ENCODE measurements at regions not wholly inside any gene's neighbourhood (a gene's known extent, or its start where the extent isn't known, plus 50 kb on each side); places are given as distances from the start of the nearest gene placed in this dataset.
"Not testable (repeated sequence)": the region's sequence is repeated elsewhere in the genome, so short reads cannot be mapped to it uniquely, and the experiment has no call there.

GRCh38 chr20:52004715-52005114 is 186.9 kb downstream of the ZFP64 start:
- DNase-seq = no peak

GRCh38 chr20:52004018-52004417 is 187.6 kb downstream of the ZFP64 start:
- DNase-seq = no peak

- DNase-seq = no peak
Measured at GRCh38 chr20:52003415-52003814, 188.2 kb downstream of the ZFP64 start.

- no peak for DNase-seq
Measured at GRCh38 chr20:52001999-52002666, 189.4 kb downstream of the ZFP64 start.

GRCh38 chr20:51997281-51997936 is 194.2 kb downstream of the ZFP64 start:
- not testable (repeated sequence) for DNase-seq

GRCh38 chr20:51995551-51995951 is 193.2 kb upstream of the SALL4 start:
- no peak for DNase-seq

GRCh38 chr20:51994751-51995417 is 192.6 kb upstream of the SALL4 start:
- no peak for DNase-seq

- no peak for DNase-seq
Measured at GRCh38 chr20:51987812-51988211, 185.5 kb upstream of the SALL4 start.

GRCh38 chr20:51985013-51985415 is 182.7 kb upstream of the SALL4 start:
- no peak for DNase-seq

- no peak for DNase-seq
Measured at GRCh38 chr20:51980277-51980676, 178.0 kb upstream of the SALL4 start.

- DNase-seq = no peak
Measured at GRCh38 chr20:51979226-51979625, 176.9 kb upstream of the SALL4 start.

- DNase-seq = no peak
Measured at GRCh38 chr20:51978070-51978501, 175.8 kb upstream of the SALL4 start.

- DNase-seq = no peak
Measured at GRCh38 chr20:51972056-51972455, 169.7 kb upstream of the SALL4 start.

- DNase-seq = no peak
Measured at GRCh38 chr20:51970858-51971257, 168.5 kb upstream of the SALL4 start.

GRCh38 chr20:51969191-51969590 is 166.9 kb upstream of the SALL4 start:
- no peak for DNase-seq

- DNase-seq = no peak
Measured at GRCh38 chr20:51968151-51968550, 165.8 kb upstream of the SALL4 start.

- peak in 1 of 2 donors; percentile 17 for DNase-seq
Measured at GRCh38 chr20:51966296-51966971, 164.1 kb upstream of the SALL4 start.

GRCh38 chr20:51961964-51962761 is 159.8 kb upstream of the SALL4 start:
- no peak for DNase-seq

GRCh38 chr20:51960047-51960675 is 157.8 kb upstream of the SALL4 start:
- DNase-seq = no peak

- no peak for DNase-seq
Measured at GRCh38 chr20:51959066-51959542, 156.8 kb upstream of the SALL4 start.

- no peak for DNase-seq
Measured at GRCh38 chr20:51958099-51959065, 156.1 kb upstream of the SALL4 start.
